Activated CD8-positive, alpha-beta memory T cell treated with anti-CD3 and anti-CD28 coated beads for 1 hour (primary cell): ENCODE measurements at regions not wholly inside any gene's neighbourhood (a gene's known extent, or its start where the extent isn't known, plus 50 kb on each side); places are given as distances from the start of the nearest gene placed in this dataset.
"Not testable (repeated sequence)": the region's sequence is repeated elsewhere in the genome, so short reads cannot be mapped to it uniquely, and the experiment has no call there.

Source experiments
- DNase-seq, 2 donors: peaks; one replicate each; pipeline ENCODE4 v3.0.0-alpha.2; 2020; ENCODE audit warnings: low read depth in 1 of 2; ENCODE audit errors: extremely low read depth in 1 of 2

DNA sequence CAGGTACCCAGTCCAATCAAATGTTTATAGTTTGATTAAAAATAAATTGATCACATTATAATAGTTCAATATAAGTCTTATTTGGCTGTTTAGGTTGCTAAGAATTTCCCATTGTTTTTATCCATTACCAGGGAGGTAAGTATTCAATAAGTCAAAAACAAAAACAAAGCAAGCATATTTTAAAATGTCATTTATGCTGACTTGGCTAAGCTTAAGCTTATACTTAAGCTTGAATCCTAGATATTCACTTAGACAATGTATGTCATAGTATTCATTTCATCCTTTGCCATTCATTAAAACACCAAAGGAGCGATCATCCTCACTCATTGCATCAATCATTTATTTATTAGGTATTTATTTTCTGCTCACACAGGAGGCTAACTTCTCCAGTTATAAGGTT lies 144.9 kb downstream of the PRL start:
- DNase-seq: no peak

DNA sequence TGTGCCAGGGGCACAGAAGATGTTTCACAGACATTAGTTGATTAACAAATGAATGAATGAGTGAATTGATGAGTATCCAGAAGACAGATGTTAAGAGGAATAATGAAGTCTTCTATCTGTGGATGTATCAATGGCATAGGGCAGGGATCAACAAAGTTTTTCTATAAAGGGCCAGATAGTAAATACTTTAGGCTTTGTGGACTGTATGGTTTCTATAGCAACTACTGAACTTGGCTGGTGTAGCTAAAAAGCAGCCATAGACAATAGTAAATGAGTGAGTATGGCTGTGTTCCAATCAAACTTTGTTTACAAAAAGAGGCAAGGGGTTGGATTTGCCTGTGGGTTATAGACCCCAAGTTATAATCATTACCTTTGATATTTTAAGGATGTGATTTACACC lies 144.0 kb downstream of the PRL start:
- DNase-seq: no peak

DNA sequence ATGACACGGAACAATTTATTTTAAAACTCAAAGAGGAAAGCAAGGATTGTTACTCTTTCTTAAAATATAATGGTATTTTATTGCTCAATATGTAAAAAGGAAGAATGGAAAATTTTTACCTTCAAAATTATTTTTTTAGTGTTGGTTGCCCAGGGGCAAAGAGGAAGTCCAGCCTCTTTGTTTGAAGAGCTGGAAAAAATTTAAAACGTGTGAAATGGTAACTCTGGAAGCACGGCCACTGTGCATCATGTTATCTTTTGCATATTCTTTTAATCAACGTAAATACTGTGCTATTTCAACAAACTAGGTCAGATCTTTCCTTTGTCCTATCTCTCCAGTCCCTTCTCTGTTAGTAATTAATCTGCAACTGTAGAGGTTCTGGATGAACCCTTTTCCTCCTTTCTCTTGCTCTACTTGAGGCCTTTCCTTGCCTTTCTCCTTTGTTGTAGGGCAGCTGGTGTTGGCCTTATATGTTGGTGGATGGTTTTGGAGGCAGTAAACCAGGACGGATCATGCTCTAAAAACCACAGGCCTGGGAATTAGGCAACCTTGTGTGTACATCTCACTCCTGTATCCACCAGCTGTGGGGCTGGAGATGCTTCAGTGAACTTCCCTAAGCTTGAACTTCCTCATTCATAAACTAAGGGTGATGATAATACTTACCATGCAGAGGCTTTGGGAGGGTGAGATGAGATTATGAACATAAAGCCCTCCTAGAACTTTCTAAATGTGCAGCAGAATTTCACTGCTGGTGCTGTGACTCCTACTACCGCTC lies 143.3 kb downstream of the PRL start:
- no peak for DNase-seq

DNA sequence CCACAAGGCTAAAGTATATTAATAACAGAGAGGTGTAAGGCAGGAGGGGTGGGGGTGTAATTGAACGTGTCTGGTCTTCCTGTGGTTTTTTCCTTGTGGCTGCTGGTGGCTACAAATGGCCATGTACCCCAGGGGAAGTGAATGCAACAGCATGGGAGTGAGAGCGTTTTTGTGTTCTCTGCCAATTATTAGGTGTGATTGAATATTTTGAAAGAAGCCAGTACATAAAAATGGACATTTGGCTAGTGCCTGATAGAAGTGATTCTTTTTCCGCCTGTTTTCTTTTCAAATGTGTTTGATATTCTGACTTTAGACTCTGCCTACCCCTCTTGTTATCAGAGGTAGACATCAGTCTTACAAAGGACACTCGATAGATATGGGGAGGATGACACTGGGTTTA lies 141.3 kb downstream of the PRL start:
- no peak for DNase-seq

DNA sequence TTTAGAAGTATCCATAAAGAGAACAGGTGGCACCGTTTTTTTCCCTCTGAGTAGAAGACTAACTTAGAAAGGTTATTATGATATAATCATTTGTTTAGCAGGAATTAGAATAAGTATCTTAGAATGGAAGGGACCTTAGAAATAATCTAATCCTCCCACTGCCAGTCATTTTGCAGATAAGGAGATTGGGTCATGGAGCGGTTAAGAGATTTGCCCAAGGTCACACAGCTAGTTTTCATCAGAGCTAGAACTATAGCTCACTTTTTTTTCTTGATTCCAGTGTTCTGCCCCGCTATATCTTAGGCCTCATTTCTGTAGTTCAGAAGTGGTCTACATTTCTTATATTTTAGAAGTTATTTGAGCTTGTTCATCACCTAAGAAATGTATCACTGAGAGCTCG lies 139.6 kb downstream of the PRL start:
- no peak for DNase-seq

DNA sequence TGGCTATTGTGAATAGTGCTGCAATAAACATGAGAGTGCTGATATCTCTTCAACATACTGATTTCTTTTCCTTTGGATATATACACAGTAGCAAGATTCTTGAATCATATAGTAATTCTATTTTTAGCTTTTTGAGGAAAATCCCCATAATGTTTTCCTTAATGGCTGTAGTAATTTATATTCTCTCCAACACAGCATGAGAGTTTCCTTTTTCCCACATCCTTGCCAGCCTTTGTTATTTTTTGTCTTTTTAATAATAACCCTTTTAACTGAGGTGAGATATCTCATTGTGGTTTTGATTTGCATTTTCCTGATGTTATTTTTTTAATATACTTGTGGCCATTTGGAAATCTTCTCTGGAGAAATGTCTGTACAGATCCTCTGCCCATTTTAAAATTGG lies 132.6 kb downstream of the PRL start:
- DNase-seq: no peak

DNA sequence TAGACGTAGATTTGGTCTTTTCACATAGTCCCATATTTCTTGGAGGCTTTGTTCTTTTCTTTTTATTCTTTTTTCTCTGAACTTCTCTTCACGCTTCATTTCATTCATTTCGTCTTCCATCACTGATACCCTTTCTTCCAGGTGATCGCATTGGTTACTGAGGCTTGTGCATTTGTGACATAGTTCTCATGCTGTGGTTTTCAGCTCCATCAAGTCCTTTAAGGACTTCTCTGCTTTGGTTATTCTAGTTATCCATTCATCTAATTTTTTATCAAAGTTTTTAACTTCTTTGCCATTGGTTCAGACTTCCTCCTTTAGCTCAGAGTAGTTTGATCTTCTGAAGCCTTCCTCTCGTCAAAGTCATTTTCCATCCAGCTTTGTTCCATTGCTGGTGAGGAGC lies 125.8 kb downstream of the PRL start:
- DNase-seq: not testable (repeated sequence)

DNA sequence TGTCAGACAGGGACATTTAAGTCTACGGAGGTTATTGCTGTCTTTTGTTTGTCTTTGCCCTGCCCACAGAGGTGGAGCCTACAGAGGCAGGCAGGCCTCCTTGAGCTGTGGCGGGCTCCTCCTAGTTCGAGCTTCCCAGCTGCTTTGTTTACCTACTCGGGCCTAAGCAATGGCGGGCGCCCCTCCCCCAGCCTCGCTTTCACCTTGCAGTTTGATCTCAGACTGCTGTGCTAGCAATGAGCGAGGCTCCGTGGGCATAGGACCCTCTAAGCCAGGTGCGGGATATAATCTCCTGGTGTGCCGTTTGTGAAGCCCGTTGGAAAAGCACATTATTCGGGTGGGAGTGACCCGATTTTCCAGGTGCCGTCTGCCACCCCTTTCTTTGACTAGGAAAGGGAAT lies 125.0 kb downstream of the PRL start:
- not testable (repeated sequence) for DNase-seq

DNA sequence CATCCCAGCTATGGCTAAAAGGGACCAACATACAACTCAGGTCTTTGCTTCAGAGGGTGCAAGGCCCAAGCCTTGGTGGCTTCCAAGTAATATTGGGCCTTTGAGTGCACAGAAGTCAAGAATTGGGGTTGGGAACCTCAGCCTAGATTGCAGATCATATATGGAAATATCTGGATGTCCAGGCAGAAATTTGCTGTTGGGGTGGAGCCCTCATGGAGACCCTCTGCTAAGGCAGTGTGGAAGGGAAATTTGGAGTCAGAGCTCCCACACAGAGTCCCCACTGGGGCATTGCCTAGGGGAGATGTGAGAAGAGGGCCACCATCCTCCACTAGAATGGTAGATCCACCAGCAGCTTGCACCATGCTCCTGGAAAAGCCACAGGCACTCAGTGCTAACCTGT lies 123.5 kb downstream of the PRL start:
- no peak for DNase-seq

DNA sequence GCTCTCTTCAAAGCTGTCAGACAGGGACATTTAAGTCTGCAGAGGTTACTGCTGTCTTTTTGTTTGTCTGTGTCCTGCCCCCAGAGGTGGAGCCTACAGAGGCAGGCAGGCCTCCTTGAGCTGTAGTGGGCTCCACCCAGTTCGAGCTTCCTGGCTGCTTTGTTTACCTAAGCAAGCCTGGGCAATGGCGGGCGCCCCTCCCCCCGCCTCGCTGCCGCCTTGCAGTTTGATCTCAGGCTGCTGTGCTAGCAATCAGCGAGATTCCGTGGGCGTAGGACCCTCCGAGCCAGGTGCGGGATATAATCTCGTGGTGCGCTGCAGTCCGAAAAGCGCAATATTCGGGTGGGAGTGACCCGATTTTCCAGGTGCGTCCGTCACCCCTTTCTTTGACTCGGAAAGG lies 116.6 kb downstream of the PRL start:
- not testable (repeated sequence) for DNase-seq

DNA sequence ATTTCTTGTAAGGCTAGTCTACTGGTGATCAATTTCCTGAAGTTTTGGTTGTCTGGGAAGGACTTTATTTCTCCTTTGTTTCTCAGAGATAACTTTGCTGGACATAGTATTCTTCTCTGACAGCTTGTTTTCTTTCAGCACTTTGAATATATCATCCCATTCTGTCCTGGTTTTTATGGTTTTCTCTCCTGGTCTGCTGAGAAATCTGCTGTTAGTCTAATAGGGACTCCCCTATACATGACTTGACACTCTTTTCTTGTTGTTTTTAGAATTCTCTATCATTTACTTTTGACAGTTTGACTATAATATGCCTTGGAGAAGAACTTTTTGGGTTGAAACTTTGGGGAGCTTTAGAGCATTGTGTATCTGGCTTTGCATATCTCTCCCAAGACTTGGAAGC lies 112.5 kb downstream of the PRL start:
- no peak for DNase-seq

DNA sequence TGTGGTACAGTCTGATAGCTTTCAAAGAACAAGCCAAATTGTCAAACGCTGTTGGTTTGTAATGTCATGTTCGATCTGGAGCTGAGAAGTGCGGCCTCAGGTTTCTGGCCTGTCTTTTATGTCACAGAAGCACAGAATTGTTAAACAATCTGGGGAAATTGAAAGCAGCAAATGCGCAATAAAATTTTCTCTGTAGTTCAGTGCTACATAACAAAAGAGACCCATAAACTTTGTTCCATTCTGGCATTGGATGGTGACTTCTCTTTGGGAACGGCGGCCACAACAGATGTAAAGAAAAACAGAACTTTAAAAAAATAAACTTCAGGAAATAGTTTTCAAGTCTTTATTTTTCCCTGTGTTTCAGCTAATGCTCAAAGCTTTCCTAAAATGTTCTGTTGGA lies 106.9 kb downstream of the PRL start:
- no peak for DNase-seq

DNA sequence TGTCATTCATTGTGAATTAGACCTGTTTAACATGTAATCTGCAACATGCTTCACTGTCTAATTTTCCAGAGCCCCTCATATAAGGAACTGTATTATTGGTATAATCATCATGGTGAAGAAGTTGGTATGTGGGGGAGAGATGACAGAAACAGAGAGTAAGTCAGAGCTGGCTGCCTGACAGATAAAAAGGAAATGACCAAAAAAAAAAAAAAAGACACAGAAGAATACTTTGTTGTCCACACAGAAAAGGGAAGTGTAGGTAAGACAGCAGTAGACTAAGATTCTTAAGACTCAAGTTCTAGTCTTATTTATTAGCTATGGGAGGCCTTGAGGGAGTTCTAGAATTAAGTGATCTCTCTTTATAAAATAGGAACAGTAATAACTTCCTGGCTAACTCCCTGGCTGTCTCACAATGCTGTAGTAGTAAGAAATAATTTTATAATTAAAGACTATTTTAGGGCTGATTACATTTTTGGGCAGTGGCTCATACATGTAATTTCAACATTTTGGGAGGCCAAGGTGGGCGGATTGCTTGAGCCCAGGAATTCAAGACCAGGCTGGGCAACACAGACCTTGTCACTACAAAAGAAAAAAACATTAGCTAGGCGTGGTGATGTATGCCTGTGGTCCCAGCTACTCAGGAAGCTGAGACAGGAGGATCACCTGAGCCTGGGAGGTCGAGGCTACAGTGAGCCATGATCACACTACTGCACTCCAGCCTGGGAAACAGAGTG lies 102.5 kb downstream of the PRL start:
- no peak for DNase-seq

DNA sequence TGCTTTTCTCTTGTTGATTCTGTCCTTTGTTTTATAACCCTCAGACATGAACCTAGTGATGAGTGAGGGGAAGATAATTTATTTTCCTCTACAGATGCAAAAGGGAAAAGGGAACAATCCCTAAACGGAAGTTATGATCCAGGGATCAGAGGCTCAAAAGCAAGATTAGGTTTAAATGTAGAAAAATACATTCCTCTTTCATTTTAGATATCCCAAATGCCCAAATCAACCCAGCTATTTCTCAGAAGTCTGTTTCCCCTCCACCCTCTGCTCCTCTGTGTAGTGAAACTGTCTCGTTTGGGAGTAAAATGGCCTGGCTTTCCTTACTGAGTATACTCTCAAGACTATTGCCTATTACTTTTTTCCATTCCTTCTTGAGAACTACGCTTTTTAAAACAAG lies 97.1 kb downstream of the PRL start:
- no peak for DNase-seq

DNA sequence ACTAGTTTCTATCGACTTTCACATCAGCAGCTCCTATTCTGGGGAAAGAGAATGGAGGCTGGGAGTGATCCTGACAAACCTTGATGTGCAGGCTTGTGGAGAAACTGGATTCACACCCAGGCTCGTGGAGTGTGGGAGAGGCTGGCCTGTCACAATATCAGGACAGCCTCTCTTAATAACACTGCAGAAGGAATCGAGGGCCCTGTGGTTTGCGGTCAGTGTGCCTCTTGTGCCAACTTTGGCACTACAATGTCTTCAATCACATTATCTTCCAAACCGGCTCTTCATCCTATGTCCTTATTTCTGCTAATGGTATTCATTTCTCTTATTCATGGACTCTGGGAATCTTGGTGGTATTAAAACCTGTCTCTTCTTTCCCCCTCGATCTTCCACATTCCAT lies 92.7 kb downstream of the PRL start:
- DNase-seq: no peak

DNA sequence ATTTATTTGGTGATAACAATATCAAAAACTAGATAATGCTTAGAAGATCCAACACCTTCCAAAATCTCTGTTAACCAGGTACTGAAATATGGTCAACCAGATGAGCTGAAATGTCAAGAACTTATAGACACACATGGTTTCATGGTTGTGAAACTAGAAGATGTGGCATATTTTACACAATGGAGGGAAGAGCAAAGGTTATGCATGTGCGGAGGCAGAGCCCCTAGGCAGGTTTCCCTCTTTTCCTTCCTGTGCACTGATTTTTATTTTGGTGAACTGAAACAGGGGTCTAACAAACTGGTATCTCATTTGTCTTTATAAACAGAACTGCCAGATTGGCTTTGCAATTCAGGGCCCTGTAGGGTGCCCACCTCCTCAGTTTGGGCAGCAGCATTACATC lies 91.6 kb downstream of the PRL start:
- DNase-seq: no peak

DNA sequence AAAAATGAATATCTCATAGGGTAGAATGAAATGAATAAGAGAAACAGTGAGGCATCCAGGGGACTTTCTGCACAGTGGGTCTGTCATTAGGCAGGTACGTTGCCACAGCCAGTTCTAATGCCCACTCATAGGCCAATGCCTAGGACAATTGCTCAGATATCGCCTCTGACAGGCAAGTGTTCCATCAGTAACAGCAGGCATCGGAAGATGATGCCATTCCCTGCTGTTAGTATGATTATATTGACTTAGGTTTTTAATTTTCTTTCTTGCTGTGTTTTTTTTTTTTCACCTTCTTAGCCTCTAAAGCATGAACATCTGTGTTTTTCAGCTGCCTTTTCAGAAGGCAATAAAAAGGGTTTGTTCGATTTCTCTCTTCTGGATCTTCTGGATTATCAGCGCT lies 90.7 kb downstream of the PRL start:
- DNase-seq: no peak

DNA sequence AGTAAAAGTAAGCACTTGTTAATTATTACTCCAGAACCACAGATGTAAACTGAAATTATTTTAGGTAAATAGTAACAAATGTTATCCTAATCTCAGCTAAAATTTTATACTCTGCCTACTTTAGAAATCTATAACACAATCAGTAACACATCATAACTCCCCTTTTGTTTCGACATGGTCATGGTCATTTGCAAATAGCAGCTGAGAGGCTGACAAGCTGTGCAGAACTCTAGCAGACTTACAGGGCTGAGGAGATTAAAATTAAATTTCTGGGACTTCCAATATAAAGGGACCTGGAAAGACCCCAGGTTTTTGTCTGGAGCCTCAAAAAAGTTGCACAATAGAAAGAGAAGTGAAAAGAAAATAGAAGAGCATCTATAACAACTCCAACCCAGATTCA lies 88.8 kb downstream of the PRL start:
- no peak for DNase-seq

DNA sequence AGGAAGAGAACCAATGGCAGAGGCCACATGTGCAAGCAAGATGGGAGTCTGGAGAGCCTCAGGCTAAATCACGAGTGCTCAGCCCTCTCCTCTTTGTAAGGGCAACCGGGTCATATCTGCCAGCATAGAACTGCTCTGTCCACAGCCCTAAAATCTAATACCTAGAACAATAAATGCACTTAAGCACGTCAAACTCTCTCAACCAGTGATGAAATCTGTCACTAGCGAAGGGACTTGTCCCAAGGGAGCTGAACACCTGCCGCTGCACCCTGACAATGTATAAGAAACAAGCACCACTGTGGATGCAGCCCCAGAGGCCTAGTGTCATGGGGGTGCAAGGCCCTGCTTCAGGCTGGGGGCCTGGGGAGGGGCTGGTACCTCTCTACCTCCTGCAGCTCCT lies 82.5 kb downstream of the PRL start:
- no peak for DNase-seq

DNA sequence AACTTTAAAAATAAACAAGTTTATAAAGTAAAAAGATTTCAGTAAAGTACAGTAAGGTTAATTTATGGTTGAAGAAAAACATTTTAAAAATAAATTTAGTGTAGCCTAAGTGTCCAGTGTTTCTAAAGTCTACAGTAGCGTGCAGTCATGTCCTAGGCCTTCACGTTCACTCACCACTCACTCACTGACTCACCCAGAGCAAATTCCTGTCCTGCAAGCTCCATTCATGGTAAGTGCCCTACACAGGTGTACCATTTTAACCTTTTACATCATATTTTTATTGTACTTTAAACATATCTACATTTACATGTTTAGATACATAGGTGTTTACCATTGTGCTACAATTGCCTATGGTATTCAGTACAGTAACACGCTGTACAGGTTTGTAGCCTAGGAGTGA lies 81.4 kb downstream of the PRL start:
- not testable (repeated sequence) for DNase-seq

DNA sequence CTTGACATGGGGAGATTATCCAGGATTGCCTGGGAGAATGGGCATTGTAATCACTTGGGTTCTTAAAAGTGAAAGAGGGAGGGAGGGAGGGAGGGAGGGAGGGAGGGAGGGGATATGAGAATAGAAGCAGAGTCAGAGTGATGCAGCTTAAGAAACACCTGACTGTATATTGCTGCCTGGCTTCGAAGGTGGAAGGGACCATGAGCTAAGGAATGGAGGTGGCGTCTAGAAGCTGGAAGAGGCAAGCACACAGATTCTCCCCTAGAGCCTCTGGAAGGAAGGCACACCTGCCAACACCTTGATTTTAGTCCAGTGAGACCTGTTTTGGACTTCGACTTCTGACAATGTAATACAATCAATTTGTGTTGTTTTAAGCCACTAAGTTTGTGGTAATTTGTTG lies 78.4 kb downstream of the PRL start:
- no peak for DNase-seq

DNA sequence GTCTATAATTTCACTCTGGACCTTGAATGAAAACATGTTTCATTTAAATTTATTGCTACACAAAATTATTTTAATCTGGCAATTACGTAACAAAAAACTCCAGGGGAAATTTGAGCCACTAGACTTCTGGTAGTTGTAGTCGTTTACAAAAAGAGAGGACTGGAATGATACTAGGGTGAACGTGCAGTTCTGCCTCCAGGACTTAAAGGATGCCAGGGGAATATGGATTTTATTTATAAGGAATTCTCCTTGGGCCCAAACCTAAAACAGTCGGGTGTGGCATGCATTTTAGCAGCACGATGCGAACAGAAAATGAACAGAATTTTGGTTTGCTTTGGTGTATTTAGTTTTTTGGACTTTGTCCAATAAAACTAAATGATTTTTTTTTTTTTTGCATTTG lies 76.9 kb downstream of the PRL start:
- no peak for DNase-seq

DNA sequence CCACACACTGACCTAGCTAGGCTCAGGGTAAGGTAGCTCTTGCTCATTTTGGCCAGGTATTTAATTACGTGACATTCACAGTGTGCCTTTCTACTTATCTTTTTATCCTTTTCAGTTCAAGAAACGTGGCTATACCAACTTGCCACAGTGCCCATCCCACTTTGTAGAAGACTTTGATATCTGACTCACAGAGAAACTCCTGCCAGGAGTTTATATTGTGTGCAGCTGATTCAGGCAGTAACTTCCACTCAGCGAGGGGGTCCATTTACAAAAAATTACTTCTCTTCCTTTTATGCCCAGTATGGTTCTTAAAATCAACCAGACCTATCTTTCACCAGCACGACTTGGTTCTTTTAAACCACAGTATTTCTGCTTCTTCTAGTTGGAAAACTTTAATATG lies 75.6 kb downstream of the PRL start:
- no peak for DNase-seq
